Upper lobe of right lung (tissue), 1 donor: ENCODE measurements at regions not wholly inside any gene's neighbourhood (a gene's known extent, or its start where the extent isn't known, plus 50 kb on each side); places are given as distances from the start of the nearest gene placed in this dataset.

ENCODE experiments used
- ATAC-seq: fragments of 200-7000 bp; cut with Tn5 transposase; one replicate; pipeline ENCODE4 v1.9.1; 2020; ENCODE audit warnings: mild to moderate bottlenecking, moderate library complexity
- DNase-seq: peaks from one replicate; pipeline ENCODE4 v3.0.0-alpha.2; 2020
- H3K27ac ChIP-seq: fragments of 200-600 bp; one replicate; pipeline ENCODE4 v1.8.0; 2022
- H3K27me3 ChIP-seq: fragments of 200-600 bp; one replicate; pipeline ENCODE4 v1.8.0; 2022; ENCODE audit warnings: mild to moderate bottlenecking
- H3K36me3 ChIP-seq: fragments of 200-600 bp; one replicate; pipeline ENCODE4 v1.8.0; 2022
- H3K4me1 ChIP-seq: fragments of 200-600 bp; one replicate; pipeline ENCODE4 v1.8.0; 2022
- H3K4me3 ChIP-seq: fragments of 200-600 bp; one replicate; pipeline ENCODE4 v1.8.0; 2022; ENCODE audit warnings: mild to moderate bottlenecking
- H3K9me3 ChIP-seq: fragments of 200-600 bp; one replicate; pipeline ENCODE4 v1.8.0; 2022
- intact Hi-C: fragments of 100-400 bp; cut with DNase I; formaldehyde crosslinking; loops from one replicate; pipeline ENCODE4 v1.11.0; 2022
- TF ChIP-seq, protein P1 (sequence below): fragments of 200-600 bp; IDR thresholded peaks from one replicate; pipeline ENCODE4 v1.8.0; 2022; ENCODE audit warnings: antibody characterized with exemption
- donor health status: DM: no; HTN: yes; CAD: no; lungs with severe emphysema.

DNA sequence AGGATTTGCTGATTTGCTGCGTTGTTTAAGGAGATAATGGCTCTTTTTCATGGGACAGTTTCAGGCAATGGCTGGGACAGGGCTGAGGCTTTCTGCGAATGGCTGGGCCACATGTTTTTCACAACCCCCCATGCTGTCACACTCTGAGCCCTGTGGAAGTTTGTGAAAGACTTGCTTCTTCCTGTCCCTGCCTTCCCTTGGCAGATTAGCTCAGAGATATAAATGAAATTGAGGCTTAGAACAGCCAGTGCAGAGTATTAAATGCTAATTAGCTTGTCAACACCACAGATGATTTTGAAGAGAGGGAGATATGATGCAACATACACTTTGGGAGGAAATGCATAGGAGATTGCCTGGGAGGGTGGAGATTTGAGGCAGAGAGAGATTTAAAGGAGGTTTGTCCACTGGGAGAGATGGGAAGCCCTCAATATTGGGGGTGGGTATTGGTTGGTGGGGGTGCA is 232.0 kb downstream of the SH2D4B start:
- H3K27me3 ChIP-seq: no peaks in the 10 kb centered on the region
- TF ChIP-seq, protein P1, sequence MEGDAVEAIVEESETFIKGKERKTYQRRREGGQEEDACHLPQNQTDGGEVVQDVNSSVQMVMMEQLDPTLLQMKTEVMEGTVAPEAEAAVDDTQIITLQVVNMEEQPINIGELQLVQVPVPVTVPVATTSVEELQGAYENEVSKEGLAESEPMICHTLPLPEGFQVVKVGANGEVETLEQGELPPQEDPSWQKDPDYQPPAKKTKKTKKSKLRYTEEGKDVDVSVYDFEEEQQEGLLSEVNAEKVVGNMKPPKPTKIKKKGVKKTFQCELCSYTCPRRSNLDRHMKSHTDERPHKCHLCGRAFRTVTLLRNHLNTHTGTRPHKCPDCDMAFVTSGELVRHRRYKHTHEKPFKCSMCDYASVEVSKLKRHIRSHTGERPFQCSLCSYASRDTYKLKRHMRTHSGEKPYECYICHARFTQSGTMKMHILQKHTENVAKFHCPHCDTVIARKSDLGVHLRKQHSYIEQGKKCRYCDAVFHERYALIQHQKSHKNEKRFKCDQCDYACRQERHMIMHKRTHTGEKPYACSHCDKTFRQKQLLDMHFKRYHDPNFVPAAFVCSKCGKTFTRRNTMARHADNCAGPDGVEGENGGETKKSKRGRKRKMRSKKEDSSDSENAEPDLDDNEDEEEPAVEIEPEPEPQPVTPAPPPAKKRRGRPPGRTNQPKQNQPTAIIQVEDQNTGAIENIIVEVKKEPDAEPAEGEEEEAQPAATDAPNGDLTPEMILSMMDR: no peak
- no peak overlapping the region for H3K4me3 ChIP-seq
- DNase-seq (no peak), ATAC-seq (no peak)
- H3K4me1 ChIP-seq: no peaks in the 10 kb centered on the region
- intact Hi-C loops: no loop called here
- no peak overlapping the region for H3K27ac ChIP-seq
- H3K36me3 ChIP-seq: no peaks in the 10 kb centered on the region
- no peaks in the 10 kb centered on the region for H3K9me3 ChIP-seq

DNA sequence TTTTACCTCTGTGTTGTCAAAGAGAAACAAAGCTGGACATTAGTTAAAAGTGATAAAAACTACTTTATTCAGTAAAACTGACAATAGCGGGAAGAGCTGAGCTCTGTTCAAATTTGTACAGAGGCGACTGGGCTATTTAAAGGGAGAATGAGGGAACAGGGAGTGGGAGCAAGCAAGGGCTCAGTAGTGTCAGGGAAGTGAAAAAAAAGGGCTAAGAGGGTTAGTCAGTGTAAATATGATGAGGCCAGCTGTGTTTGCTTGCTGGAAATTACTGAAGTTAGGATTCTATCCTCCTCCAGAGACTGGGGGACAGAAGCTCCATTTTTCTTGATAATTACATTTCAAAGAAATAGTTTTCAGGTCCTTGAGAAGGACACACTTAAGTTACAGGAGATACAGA is 232.5 kb downstream of the SH2D4B start:
- no peak for DNase-seq
- TF ChIP-seq, protein P1: no peak
- Histone ChIP-seq H3K27me3 (no peaks in the 10 kb centered on the region), H3K9me3 (no peaks in the 10 kb centered on the region), H3K36me3 (no peaks in the 10 kb centered on the region), H3K4me3 (no peak overlapping the region), H3K4me1 (no peaks in the 10 kb centered on the region), H3K27ac (no peak overlapping the region)
- no peak for ATAC-seq
- intact Hi-C loops: no loop called here

DNA sequence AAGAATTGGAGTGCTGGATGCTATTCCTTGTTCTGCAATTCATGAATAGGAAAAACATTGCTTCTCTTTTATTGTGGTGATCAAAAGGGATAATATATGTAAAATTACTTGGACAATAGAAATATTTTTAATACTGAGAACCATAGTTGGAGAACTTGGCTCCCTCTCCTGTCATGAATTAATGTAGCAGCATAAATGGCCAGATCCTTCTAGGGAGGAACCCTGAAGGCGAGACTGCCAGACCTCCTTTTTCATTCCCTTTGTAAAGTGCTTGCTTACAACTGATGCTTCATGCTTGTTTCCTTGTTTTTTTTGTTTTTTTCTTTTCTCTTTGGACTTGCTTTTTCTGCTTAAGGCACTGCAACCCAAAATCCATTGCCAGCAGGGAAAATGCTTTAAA is 233.6 kb downstream of the SH2D4B start:
- no peak overlapping the region for H3K4me3 ChIP-seq
- no peaks in the 10 kb centered on the region for H3K27me3 ChIP-seq
- no peaks in the 10 kb centered on the region for H3K4me1 ChIP-seq
- ATAC-seq: no peak
- H3K27ac ChIP-seq: no peak overlapping the region
- H3K36me3 ChIP-seq: no peaks in the 10 kb centered on the region
- intact Hi-C loops: no loop called here
- no peaks in the 10 kb centered on the region for H3K9me3 ChIP-seq
- DNase-seq: no peak
- TF ChIP-seq, protein P1: no peak

DNA sequence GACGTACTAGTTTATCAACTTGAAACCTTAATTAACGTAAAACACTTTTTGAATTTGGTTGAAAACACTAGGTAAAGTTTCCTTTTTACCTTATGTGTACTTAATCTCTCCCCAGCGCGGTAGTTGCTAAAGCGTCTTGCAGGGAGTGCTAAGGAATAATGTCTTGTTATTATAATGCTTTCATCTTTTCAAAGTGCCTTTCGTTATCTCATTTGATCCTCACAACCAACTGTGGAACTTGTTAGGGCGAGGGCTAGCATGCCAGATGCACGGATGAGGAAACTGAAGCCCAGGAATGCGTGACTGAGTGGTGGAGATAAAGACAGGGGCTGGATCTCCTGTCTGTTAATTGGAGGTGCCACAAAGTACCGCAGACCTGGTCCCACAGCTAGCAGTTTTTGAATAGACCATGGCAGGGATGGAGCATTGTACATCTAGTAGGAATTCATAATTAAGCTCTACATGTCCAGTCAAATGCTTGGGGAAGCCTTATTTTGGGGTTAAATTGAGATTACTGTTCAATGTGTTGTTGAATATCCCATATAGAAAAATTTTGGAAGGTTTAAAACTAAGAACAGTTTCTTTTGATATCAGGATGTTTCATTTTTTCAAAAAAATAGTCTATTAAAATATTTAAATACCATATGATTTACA is 234.3 kb downstream of the SH2D4B start:
- ATAC-seq (no peak), DNase-seq (no peak)
- H3K27ac ChIP-seq: no peak overlapping the region
- H3K4me1 ChIP-seq: no peaks in the 10 kb centered on the region
- no peaks in the 10 kb centered on the region for H3K27me3 ChIP-seq
- H3K4me3 ChIP-seq: no peak overlapping the region
- intact Hi-C loops: no loop called here
- TF ChIP-seq, protein P1: no peak
- no peaks in the 10 kb centered on the region for H3K9me3 ChIP-seq
- no peaks in the 10 kb centered on the region for H3K36me3 ChIP-seq

DNA sequence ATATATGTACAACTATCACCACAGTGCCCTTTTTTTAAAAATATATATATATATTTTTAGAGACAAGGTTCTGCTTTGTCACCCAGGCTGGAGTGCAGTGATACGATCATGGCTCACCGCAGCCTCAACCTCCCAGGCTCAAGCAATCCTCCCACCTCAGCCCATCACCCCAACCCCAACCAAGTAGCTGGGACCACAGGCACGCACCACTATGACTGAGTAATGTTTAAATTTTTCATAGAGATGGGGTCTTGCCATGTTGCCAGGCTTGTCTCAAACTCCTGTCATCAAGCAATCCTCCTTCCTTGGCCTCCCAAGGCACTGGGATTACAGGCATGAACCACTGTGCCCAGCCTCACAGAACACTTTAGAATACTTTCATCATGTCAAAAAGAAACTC is 234.9 kb downstream of the SH2D4B start:
- H3K36me3 ChIP-seq: no peaks in the 10 kb centered on the region
- TF ChIP-seq, protein P1: no peak
- no peak overlapping the region for H3K27ac ChIP-seq
- no peaks in the 10 kb centered on the region for H3K9me3 ChIP-seq
- no peaks in the 10 kb centered on the region for H3K4me1 ChIP-seq
- ATAC-seq (no peak), DNase-seq (no peak)
- intact Hi-C loops: no loop called here
- no peaks in the 10 kb centered on the region for H3K27me3 ChIP-seq
- no peak overlapping the region for H3K4me3 ChIP-seq

DNA sequence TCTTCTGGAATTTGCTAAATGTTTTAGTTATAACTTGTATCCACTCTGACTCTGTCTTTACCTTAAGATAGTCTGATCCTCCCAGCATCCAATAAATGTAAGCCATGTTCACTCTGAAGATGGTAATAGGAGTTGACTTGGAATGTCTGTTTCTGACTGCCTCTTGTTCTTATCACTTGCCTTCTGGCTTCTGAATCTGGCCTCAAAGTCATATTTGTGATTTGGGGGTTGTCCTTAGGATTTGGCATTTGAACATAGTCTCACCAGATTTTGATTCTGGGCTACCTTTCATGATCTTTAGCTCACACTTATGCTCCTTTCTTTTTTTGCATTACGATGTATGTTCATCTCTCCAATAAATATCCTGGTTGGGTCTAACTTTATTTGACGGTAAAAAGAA is 247.0 kb downstream of the SH2D4B start:
- H3K27ac ChIP-seq: no peak overlapping the region
- H3K4me3 ChIP-seq: no peak overlapping the region
- TF ChIP-seq, protein P1: no peak
- intact Hi-C loops: no loop called here
- H3K27me3 ChIP-seq: no peaks in the 10 kb centered on the region
- H3K36me3 ChIP-seq: no peaks in the 10 kb centered on the region
- no peaks in the 10 kb centered on the region for H3K4me1 ChIP-seq
- H3K9me3 ChIP-seq: no peaks in the 10 kb centered on the region
- no peak for DNase-seq
- ATAC-seq: no peak
